GM12878 (cell line): ENCODE measurements at regions not wholly inside any gene's neighbourhood (a gene's known extent, or its start where the extent isn't known, plus 50 kb on each side); places are given as distances from the start of the nearest gene placed in this dataset.

ENCODE experiments used
- ATAC-seq: fragments of 200-7000 bp; cut with Tn5 transposase; 3 replicates; pipeline ENCODE4 v1.9.1; 2020; ENCODE audit warnings: mild to moderate bottlenecking, moderate library complexity
- BruUV-seq: library from RNA; stranded (reverse); fragments of 400-500 nt; replicated peaks from 2 replicates; lab custom pipeline; 2021; lab: Mats Ljungman, UMichigan
- CTCF ChIA-PET: fragments of 300-600 bp; sonication (Branson Sonifier 250); formaldehyde crosslinking; extraction: SDS; loops from one replicate; lab custom pipeline; 2021; ENCODE audit warnings: inconsistent platforms; lab: Yijun Ruan, JAX
- POLR2A ChIA-PET: fragments of 350-600 bp; formaldehyde crosslinking; extraction: SDS; loops from one replicate; lab custom pipeline; 2021; ENCODE audit warnings: inconsistent platforms; lab: Charles Lee
- RAD21 ChIA-PET: fragments of 300-600 bp; sonication (Branson Sonifier 250); formaldehyde crosslinking; loops from one replicate; lab custom pipeline; 2023; ENCODE audit warnings: antibody characterized with exemption; ENCODE audit not compliant: unreplicated experiment; lab: Charles Lee
- SMC1A ChIA-PET: fragments of 300-600 bp; sonication (Branson Sonifier 250); formaldehyde crosslinking; loops from one replicate; lab custom pipeline; 2023; ENCODE audit not compliant: unreplicated experiment, uncharacterized antibody; lab: Charles Lee
- DNase-seq: peaks from one replicate; pipeline ENCODE4 v3.0.0-alpha.2; 2011; ENCODE audit warnings: low read depth, low spot score
- FAIRE-seq: peaks from 3 replicates; lab custom pipeline; 2011; peaks lifted over from hg19 to GRCh38; lab: Jason Lieb, UNC
- H2AFZ ChIP-seq: 2 replicates; pipeline ENCODE4 v1.6.0; 2011; ENCODE audit warnings: low read depth, low read length, control low read depth; ENCODE audit not compliant: control insufficient read depth
- H3K27ac ChIP-seq: 2 replicates; pipeline ENCODE4 v1.5.1; 2011; ENCODE audit warnings: control low read depth; ENCODE audit not compliant: control insufficient read depth, insufficient read depth
- H3K27me3 ChIP-seq, 2 experiments: replicated peaks in 1 of 2; 2 replicates each; pipeline versions ENCODE4 v1.6.0 to v1.6.1; 2011; ENCODE audit warnings: low read length in 1 of 2; ENCODE audit not compliant: control insufficient read depth in 2 of 2, insufficient read depth in 2 of 2
- H3K36me3 ChIP-seq, 2 experiments: 2 replicates each; pipeline ENCODE4 v1.5.1; 2011; ENCODE audit warnings: low read length in 1 of 2; ENCODE audit not compliant: control insufficient read depth in 2 of 2, insufficient read depth in 2 of 2
- H3K4me1 ChIP-seq: 2 replicates; pipeline ENCODE4 v1.6.1; 2011; ENCODE audit warnings: mild to moderate bottlenecking, low read length, moderate library complexity, mixed read lengths; ENCODE audit not compliant: control insufficient read depth, insufficient read depth
- H3K4me2 ChIP-seq: 2 replicates; pipeline ENCODE4 v1.6.0; 2011; ENCODE audit warnings: control low read depth; ENCODE audit not compliant: control insufficient read depth, insufficient read depth
- H3K4me3 ChIP-seq: fragments of 200-600 bp; sonication (generic); 2 replicates; pipeline ENCODE4 v1.5.1; 2016
- H3K79me2 ChIP-seq: 2 replicates; pipeline ENCODE4 v1.6.0; 2011; ENCODE audit warnings: low read length; ENCODE audit not compliant: control insufficient read depth, insufficient read depth
- H3K9ac ChIP-seq: 2 replicates; pipeline ENCODE4 v1.8.0; 2011; ENCODE audit warnings: low read length, control low read depth, mixed read lengths; ENCODE audit not compliant: control insufficient read depth, insufficient read depth
- H3K9me3 ChIP-seq: replicated peaks from 3 replicates; pipeline ENCODE4 v1.5.1; 2011; ENCODE audit warnings: mild to moderate bottlenecking, low read length; ENCODE audit not compliant: control insufficient read depth, insufficient read depth
- H4K20me1 ChIP-seq: 2 replicates; pipeline ENCODE4 v1.6.0; 2011; ENCODE audit not compliant: control insufficient read depth, insufficient read depth
- MLLT1 ChIP-seq: fragments of 450-650 bp; IDR thresholded peaks from 2 replicates; pipeline ENCODE4 v1.6.1; 2016; ENCODE audit warnings: mild to moderate bottlenecking
- MXI1 ChIP-seq: fragments of 150-350 bp; IDR thresholded peaks from 2 replicates; pipeline ENCODE4 v1.6.1; 2011; ENCODE audit warnings: low read depth, mild to moderate bottlenecking, inconsistent platforms, low read length, improper control_type of control experiment
- MYB ChIP-seq: fragments of 150-350 bp; IDR thresholded peaks from 2 replicates; pipeline ENCODE4 v1.6.1; 2014; ENCODE audit warnings: mild to moderate bottlenecking, low read depth, low read length, borderline replicate concordance
- PAX8 ChIP-seq: fragments of 450-650 bp; IDR thresholded peaks from 2 replicates; pipeline ENCODE4 v1.6.1; 2017; ENCODE audit warnings: mild to moderate bottlenecking, moderate library complexity
- SMAD1 ChIP-seq: fragments of 450-650 bp; IDR thresholded peaks from 2 replicates; pipeline ENCODE4 v1.6.1; 2018; ENCODE audit warnings: mild to moderate bottlenecking, low read depth; ENCODE audit not compliant: partially characterized antibody
- TAF1 ChIP-seq: IDR thresholded peaks from 2 replicates; pipeline ENCODE4 v1.6.1; 2011; ENCODE audit warnings: mild to moderate bottlenecking, low read depth, low read length, borderline replicate concordance
- WGBS: methylation state at CpG from one replicate; pipeline ENCODE4 v1.1.6; 2016; ENCODE audit warnings: low lambda C conversion rate; ENCODE audit not compliant: insufficient replicate concordance, insufficient coverage; ENCODE audit errors: missing lambda C conversion rate; 5-methylcytosine and 5-hydroxymethylcytosine counted together
- in situ Hi-C: fragments of 300-500 bp; cut with MboI; formaldehyde crosslinking; loops from 9 replicates; pipeline ENCODE4 v1.14.3; 2018; ENCODE audit warnings: mixed read lengths
- intact Hi-C: fragments of 100-400 bp; cut with micrococcal nuclease; formaldehyde crosslinking; loops from one replicate; pipeline ENCODE4 v1.14.2; 2022; ENCODE audit not compliant: unreplicated experiment

- 0% methylated on average over 2 of the region's 2 CpGs for WGBS
- no peak for DNase-seq
- Histone ChIP-seq H3K79me2 (no peaks in the 10 kb centered on the region), H3K9me3 (no peaks in the 10 kb centered on the region), H3K27me3 (no peaks in the 10 kb centered on the region), H3K4me3 (no peak overlapping the region), H2AFZ (no peak overlapping the region), H3K4me2 (no peak overlapping the region), H3K4me1 (no peaks in the 10 kb centered on the region), H3K36me3 (no peaks in the 10 kb centered on the region), H4K20me1 (no peaks in the 10 kb centered on the region), H3K27ac (no peak overlapping the region), H3K9ac (no peak overlapping the region)
- ChIA-PET CTCF (interaction anchor here (1.3 kb wide), 1 partner anchor 16 kb away, joined by 4 read pairs; no protein-coding TSS in a partner anchor), POLR2A (no interaction called here), RAD21 (no interaction called here), SMC1A (interaction anchor here (1.0 kb wide), 1 partner anchor 1100 kb away, joined by 3 read pairs; no protein-coding TSS in a partner anchor)
- no peak for ATAC-seq
- in situ Hi-C loops = no loop called here
- intact Hi-C loops = no loop called here
- no TSS peak for BruUV-seq
- TF ChIP-seq MXI1 = no peak
- TF ChIP-seq SMAD1 = no peak
- TF ChIP-seq MYB = no peak
- no peak for TF ChIP-seq MLLT1
- no peak for TF ChIP-seq PAX8
- no peak for TF ChIP-seq TAF1
- no peak for FAIRE-seq
Observed at GRCh38 chr5:120072068-120072761, 391.9 kb upstream of the PRR16 start.
